GM12865 (cell line): ENCODE measurements at regions not wholly inside any gene's neighbourhood (a gene's known extent, or its start where the extent isn't known, plus 50 kb on each side); places are given as distances from the start of the nearest gene placed in this dataset.
A peak's percentile ranks its signal among the peaks of the same experiment; 100 is the strongest.
"Not testable (repeated sequence)": the region's sequence is repeated elsewhere in the genome, so short reads cannot be mapped to it uniquely, and the experiment has no call there.

Experiments
- DNase-seq: peaks from one replicate; pipeline ENCODE4 v3.0.0; 2010; ENCODE audit warnings: low read depth
- H3K4me3 ChIP-seq: 2 replicates; pipeline ENCODE4 v1.5.1; 2011; ENCODE audit warnings: mild to moderate bottlenecking, low read depth, low read length, control low read depth
- TF ChIP-seq, protein P1 (sequence below): IDR thresholded peaks from 2 replicates; pipeline ENCODE4 v1.5.1; 2011; ENCODE audit warnings: low read length, control low read depth, low read depth, inconsistent platforms; ENCODE audit not compliant: insufficient read depth; ENCODE audit errors: missing control alignments

DNA sequence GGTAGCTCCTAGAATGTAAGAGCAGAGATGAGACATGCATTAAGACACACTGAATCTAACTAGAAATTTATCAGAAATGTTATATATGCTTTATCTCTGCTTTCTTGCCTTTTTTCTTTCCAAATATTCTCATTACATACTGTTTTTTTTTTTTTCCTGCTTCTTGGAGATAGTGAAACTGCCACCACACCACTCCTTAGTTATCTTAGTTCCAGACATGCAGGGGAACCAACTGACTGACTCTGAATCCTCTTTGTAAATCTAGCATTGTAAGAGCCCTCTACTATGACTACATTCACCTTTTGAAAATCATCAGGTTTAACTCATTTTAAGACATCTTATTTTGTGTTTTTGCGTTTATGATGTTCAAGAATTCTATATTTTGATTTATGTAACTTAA, 181.3 kb upstream of the ST8SIA4 start:
- H3K4me3 ChIP-seq: no peak overlapping the region
- no peak for DNase-seq
- TF ChIP-seq, protein P1, sequence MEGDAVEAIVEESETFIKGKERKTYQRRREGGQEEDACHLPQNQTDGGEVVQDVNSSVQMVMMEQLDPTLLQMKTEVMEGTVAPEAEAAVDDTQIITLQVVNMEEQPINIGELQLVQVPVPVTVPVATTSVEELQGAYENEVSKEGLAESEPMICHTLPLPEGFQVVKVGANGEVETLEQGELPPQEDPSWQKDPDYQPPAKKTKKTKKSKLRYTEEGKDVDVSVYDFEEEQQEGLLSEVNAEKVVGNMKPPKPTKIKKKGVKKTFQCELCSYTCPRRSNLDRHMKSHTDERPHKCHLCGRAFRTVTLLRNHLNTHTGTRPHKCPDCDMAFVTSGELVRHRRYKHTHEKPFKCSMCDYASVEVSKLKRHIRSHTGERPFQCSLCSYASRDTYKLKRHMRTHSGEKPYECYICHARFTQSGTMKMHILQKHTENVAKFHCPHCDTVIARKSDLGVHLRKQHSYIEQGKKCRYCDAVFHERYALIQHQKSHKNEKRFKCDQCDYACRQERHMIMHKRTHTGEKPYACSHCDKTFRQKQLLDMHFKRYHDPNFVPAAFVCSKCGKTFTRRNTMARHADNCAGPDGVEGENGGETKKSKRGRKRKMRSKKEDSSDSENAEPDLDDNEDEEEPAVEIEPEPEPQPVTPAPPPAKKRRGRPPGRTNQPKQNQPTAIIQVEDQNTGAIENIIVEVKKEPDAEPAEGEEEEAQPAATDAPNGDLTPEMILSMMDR: no peak

DNA sequence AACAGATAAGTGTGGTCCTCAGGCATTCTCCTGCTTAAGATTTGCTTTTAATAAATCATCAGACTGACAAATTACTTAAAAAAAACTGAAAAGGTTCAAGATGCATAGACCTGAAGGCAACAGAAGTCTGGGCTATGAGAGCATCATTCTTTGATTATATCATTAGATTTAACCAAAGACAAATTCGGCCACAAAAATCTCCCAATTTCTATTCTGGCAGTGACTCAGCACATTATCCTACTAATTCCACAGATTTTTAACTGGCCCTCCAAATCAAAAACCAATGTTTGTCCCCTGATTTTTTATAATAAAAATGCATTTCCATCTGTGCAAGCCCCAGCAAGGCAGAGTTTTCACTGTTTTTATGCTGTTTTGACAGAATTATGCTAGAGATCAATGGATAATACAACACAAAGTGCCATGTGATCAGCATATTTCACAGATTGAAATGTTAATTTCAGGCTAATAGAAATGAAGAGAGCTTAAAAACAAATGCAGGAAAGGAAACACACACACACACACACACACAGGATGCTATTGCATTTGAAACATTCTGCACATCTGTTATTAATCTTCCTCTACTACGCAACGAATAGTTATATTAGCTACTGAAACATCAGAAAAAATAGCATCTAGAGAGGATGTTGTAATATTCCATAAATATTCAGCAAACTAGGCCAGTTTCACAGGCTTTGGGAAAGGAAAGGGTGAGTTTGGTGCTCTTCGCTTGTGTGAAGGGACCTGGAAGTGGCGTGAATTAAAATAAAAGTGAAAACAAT, 177.6 kb upstream of the ST8SIA4 start:
- no peak overlapping the region for H3K4me3 ChIP-seq
- no peak for DNase-seq
- TF ChIP-seq, protein P1: no peak

DNA sequence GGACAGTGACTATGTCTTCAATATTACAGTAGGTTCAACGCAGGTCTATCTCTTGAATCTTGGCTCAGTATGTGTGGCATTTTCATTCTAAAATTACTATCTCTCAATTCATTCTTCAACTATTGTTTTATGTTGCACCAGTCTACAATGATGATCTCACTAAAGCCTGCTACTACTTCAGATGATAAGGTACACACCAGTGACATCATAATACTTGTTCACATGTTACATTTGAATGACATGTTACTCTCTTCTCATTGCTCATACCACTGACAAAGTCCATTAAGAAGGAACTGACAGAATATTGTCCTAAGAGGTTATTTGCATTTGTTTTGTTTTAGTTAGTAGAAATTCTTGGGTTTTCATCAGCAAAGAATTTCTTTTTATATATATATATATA, 165.2 kb upstream of the ST8SIA4 start:
- TF ChIP-seq, protein P1: no peak
- DNase-seq: no peak

DNA sequence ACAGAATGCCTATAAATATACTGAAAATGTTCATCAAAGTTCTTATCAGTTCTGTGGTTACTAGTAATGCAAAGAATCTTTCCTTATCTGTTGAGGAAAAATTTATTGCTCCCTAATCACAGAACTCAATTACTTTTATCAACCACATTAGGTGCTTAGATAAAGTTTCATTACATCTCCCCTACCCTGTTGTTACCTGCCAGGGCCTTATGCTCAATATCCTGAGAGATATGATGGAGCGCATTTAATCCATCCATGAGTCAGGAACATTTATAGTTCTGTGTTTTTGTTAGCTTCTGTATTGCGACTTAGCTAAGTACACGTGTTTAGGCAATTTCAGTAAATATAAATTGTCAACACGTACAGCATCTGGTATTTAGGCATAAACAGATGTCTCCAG, 164.3 kb upstream of the ST8SIA4 start:
- H3K4me3 ChIP-seq: no peak overlapping the region
- no peak for DNase-seq
- TF ChIP-seq, protein P1: no peak

More for the DNA sequence above, 165.2 kb upstream of the ST8SIA4 start:
- H3K4me3 ChIP-seq: no peak overlapping the region

DNA sequence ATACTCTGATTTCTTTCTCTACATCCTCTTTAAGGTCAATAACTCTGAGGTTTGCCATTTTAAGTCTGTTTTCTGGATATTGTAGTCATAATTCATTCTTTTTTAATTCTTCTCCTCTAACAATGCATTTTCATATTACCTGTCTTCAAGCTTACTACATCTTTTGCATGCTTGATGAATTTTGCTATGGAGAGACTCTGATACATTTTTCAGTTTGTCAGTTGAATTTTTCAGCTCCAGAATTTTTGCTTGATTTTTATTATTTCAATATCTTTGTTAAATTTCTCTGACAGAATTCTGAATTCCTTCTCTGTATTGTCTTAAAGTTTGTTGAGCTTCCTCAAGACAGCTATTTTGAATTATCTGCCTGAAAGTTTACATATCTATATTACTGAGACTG, 159.8 kb upstream of the ST8SIA4 start:
- no peak overlapping the region for H3K4me3 ChIP-seq
- no peak for DNase-seq
- TF ChIP-seq, protein P1: no peak

DNA sequence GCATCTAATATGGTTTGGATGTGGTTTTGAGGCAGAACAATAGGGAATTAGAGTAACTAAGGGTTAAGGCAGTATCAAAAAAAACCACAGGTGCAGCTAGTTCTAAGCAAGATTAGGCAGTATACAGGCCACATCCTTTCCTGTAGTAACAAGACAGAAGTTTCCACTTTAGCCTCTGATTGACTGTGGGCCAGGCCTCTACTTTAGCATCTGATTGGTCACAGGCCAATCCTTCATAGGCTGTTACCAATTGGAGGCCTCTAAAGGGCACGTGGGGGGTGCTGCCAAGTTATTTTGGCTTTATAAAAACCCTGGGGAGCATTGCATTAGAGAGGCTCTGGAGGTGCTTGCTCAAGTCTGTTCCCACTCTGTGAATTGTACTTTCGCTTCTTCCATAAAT, 144.1 kb upstream of the ST8SIA4 start:
- no peak overlapping the region for H3K4me3 ChIP-seq
- TF ChIP-seq, protein P1: no peak
- DNase-seq: peak; percentile 11

DNA sequence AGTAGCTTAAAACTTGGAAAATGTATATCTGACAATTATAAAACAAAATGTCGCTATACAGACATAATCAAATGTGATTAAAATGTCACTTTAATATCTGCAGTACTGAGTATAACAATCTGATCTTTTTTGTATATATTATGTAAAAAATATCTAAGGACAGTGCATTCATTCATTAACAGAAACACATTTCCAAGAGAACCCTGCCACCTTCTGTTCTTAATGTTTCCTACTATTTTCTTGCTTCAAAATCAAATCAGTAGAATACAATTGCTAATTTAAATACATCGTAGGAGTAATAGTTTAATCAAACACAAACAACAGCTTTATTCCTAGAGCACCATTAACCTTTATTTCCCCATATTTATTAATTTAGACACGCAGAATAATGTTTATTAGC, 142.6 kb upstream of the ST8SIA4 start:
- TF ChIP-seq, protein P1: no peak
- peak; percentile 15 for DNase-seq
- H3K4me3 ChIP-seq: no peak overlapping the region

DNA sequence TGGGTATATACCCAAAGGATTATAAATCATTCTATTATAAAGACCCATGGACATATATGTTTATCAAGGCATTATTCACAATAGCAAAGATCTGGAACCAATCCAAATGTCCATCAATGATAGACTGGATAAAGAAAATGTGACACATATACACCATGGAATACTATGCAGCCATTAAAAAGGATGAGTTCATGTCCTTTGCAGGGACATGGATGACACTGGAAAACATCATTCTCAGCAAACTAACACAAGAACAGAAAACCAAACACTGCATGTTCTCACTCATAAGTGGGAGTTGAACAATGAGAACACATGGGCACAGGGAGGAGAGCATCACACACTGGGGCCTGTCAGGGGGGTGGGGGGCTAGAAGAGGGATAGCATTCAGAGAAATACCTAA, 136.9 kb upstream of the ST8SIA4 start:
- DNase-seq, H3K4me3 ChIP-seq: not testable (repeated sequence)
